HG03571 (cell line): ENCODE measurements at regions not wholly inside any gene's neighbourhood (a gene's known extent, or its start where the extent isn't known, plus 50 kb on each side); places are given as distances from the start of the nearest gene placed in this dataset.
"Not testable (repeated sequence)": the region's sequence is repeated elsewhere in the genome, so short reads cannot be mapped to it uniquely, and the experiment has no call there.

Experiments used
- ATAC-seq: cut with Tn5 transposase; IDR thresholded peaks from one replicate; pipeline ENCODE4 v1.9.1; 2021; ENCODE audit not compliant: unreplicated experiment

DNA sequence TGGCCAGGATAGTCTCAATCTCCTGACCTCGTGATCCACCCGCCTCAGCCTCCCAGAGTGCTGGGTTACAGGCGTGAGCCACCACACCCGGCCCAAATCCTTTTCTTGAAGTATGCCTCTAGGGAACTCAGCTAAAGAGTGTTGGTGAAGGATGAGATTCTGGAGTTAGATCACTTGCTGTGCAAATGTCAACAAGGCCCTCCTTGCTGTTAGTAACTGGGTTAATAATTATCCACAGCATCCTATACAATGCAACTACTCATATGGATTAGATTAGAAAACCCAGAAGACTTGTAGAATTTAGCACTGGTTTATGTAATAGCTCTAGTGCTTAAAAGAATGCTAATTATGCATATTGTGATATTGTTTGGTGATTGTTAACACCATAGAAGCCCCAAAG is 310.8 kb upstream of the TFPI start:
- no peak for ATAC-seq

- no peak for ATAC-seq
Observed at GRCh38 chr2:187867165-187867564, 312.9 kb upstream of the TFPI start.

DNA sequence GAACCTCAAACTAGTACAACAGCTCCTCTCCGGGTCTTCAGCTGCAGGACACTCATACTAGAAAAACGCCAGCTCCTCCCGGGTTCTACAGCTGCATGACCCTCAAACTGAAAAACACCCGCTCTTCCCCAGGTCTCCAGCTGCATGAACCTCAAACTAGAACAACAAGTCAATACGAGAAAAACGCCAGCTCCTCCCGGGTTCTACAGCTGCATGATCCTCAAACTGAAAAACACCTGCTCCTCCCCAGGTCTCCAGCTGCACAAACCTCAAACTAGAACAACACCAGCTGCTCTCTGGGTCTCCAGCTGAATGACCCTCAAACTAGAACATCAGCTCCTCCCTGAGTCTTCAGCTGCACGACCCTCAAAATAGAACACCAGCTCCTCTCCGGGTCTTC is 315.0 kb upstream of the TFPI start:
- no peak for ATAC-seq

DNA sequence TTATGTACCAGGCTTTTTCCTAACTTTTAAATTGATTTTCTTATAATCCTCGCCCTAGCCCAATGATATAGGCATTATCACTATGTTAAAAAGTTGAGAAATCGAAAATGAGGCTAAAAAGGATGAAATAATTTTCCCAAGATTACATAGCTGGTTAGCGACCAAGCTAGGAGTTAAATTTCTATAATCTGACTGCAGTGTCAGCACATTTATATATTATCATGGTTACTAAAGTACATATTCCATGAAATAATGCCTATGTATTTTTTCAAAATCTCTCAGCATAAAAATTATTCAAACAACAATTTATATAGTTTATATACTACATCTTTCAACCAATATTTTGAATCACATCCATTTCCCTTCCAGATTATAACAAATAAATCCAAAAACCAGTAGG is 317.3 kb upstream of the TFPI start:
- no peak for ATAC-seq

- no peak for ATAC-seq
Observed at GRCh38 chr2:187873132-187873531, 318.9 kb upstream of the TFPI start.

- no peak for ATAC-seq
Observed at GRCh38 chr2:187874786-187875185, 320.6 kb upstream of the TFPI start.

DNA sequence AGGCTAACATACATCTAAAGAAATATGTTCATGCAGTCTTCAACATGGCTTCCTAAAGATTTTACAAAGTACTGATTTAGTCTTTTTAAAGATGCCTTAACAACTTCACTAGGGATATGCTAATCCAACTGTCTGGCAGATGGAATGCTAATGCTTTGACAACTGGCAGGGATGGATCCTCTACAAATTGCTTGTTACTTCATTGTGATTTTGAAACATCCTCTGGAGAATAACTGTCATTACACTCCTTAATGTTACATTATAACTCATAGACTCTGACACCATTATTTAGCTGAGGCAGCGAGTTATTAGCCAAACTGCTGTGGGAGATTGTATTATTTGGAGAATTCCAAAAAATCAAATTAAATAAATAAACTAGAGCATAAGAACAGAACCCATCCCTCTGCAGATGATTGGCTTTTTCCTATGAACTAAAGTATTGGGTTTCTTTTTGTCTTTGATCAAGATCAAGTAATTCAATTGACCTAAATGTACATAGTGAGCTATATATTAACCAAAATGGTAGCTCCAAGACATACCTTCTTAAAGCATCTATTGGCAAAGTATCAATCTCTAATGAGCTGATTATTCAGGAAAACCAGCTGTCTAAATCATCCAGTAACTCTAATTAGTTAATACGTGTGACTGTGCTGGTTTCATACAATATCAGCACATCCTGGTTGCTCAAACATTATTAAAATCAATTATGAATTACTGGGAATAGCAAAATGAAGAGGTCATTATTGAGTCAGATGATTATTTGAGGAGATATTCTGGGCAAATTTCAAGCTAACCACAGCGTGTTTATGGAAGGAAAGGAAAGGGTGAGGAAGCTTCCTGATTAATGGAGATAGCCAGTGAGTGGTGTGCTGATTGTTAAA is 321.3 kb upstream of the TFPI start:
- ATAC-seq: no peak

DNA sequence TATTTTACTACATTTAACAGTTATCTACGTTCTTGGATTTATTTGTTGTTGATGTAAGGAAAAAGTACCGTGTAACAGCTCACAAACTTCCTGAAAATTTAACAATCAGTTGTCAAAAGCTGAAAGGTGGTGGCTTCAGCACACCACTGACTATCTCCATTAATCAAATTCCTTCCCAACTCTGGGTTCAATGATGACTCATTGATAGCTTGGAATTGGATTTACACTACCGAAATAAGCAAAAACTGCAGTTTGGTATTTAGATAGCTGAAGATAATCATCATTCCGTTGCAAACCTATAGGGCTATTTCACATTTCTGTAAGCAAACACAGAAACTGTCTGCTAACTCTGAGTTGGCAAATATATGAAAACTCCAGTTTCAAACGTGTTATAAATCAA is 322.3 kb upstream of the TFPI start:
- ATAC-seq: no peak

GRCh38 chr2:187877391-187877790 is 323.2 kb upstream of the TFPI start:
- ATAC-seq: no peak

DNA sequence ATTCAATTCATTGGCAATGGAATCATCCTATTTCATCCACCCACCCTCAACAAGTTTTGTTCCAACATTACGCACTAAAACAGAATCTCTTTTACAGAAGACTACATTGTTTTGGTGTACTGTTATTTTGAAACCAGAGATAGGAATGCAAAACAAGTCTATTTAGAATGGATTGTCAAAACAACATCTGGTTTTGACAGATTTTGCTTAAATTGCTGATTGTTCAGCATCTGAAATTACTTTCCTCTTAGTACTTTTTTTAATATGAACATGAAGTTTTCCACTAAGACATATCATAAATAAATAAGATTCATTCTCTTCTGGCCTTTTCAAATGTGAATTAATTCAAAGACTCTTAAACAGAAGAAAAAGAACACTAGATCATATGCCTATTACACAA is 323.9 kb upstream of the TFPI start:
- ATAC-seq: no peak

GRCh38 chr2:187879491-187879890 is 325.3 kb upstream of the TFPI start:
- ATAC-seq: no peak

- no peak for ATAC-seq
Observed at GRCh38 chr2:187884003-187884402, 329.8 kb upstream of the TFPI start.

- no peak for ATAC-seq
Observed at GRCh38 chr2:187890690-187891089, 336.5 kb upstream of the TFPI start.

GRCh38 chr2:187900021-187900420 is 345.8 kb upstream of the TFPI start:
- no peak for ATAC-seq

- no peak for ATAC-seq
Observed at GRCh38 chr2:187906021-187906420, 351.8 kb upstream of the TFPI start.

DNA sequence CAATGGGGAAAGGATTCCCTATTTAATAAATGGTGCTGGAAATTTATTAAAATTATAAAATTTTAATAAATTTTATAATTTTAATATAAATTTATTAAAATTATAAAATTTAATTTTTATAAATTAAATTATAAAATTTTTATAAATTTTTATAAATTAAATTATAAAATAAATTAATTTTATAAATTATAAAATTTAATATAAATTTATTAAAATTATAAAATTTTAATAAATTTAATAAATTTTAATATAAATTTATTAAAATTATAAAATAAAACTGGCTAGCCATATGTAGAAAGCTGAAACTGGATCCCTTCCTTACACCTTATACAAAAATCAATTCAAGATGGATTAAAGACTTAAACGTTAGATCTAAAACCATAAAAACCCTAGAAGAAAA is 356.7 kb upstream of the TFPI start:
- not testable (repeated sequence) for ATAC-seq

GRCh38 chr2:187912950-187913349 is 358.7 kb upstream of the TFPI start:
- ATAC-seq: no peak

DNA sequence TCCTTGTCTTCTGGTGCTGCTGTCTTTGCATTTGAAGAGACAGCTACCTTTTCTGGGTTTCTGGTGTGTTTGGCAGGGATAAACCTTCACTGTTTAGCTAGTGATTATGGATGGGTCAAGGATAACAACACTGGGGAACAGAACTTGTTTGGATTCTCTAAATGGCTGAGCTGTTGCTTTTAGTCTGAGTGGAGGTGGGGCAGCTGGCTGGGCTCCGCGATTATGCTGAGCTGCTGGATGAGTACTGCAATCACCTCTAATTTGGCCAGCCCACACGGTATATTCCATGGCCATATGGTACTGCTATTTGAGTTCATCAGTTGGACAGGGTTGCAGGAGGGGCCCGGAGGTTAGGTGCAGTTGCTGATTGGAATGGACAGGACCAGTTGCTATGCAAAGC is 361.6 kb upstream of the TFPI start:
- ATAC-seq: no peak

DNA sequence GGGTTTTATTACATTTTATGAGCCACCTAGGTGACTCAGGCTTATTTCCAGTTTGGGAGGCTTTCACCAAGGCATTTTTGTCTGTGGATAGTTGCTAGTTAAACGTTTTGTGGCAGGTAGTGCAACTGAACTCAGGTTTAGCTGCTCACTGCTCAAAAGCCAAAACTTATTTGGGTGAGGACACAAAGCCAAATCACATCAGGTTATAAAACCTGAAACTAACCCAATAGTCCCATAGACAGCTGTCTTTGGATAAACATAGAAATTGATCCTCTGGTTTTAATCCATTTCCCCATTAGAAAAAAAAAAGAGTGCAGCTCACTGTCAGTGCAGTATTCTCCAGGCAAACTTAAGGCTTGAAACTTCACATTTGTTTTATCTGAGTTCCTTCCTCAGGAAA is 362.6 kb upstream of the TFPI start:
- ATAC-seq: no peak

GRCh38 chr2:187917535-187917934 is 363.3 kb upstream of the TFPI start:
- no peak for ATAC-seq

DNA sequence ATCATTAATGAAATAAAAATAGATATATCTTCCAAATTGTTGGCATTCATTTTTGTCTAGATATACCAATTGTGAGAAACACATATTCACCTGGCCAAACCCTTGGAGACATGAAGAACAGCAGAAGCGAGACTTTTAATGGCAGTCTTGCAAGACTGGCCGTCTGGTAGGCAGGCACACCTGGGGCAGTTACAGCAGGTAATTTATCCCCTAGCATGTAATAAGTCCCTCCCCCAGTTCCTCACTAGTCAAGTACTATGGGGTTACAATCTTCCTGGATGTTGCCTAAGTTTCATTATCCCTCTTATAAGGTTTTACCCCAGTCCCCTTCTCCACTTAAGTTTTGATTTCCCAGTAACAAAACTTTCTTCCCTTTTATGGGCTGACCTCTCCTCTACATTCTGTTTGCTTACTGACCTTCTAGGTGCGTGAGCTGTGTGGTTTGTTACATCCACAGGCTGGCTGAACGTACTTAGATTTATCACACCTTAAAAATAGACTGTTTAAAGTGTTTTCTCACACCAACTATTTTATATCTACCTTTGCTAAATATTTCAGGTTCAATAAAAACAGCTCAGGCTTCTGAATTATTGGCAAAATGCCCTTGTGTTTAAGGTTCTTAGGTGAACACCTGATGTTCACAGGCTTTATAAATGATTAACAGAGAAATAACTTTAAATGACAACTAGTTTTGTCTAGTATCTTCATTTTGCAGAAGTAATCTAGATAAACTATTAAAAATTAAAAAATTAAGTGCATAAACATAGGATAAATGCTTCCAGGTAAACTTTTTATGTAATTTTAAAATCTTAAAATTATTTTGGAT is 365.0 kb upstream of the TFPI start:
- ATAC-seq: no peak

DNA sequence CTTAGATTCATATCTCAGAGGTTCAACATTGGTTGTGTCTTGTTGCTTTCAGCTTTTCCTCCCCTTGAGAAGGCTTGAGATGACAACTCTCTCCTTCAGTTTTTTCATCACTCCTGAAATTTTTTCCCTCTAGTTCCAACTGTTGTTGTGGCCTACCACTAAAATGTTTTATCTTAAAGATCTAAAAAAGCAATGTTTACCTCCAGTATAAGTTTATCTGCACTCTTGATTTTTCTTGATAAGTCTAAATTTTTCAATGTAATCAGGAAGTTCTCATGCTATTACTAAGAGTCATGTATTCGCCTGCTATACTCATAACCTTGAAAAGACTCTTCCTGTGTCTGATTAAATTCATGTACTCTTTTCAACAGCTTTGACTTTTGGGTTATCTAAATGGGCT is 366.3 kb upstream of the TFPI start:
- no peak for ATAC-seq
